Neural progenitor cell (in vitro differentiated cells): ENCODE measurements at regions not wholly inside any gene's neighbourhood (a gene's known extent, or its start where the extent isn't known, plus 50 kb on each side); places are given as distances from the start of the nearest gene placed in this dataset.
"Not testable (repeated sequence)": the region's sequence is repeated elsewhere in the genome, so short reads cannot be mapped to it uniquely, and the experiment has no call there.

Experiments used
- DNase-seq: peaks from one replicate; pipeline ENCODE4 v3.0.0-alpha.2; 2016; ENCODE audit warnings: low spot score
- H2AFZ ChIP-seq: fragments of 200-600 bp; sonication (generic); replicated peaks from 2 replicates; pipeline ENCODE4 v1.6.1; 2016; ENCODE audit warnings: antibody characterized with exemption
- H3F3A ChIP-seq: fragments of 200-600 bp; sonication (generic); 2 replicates; pipeline ENCODE4 v1.6.1; 2016; ENCODE audit warnings: antibody characterized with exemption, low read depth
- H3K27ac ChIP-seq: fragments of 200-600 bp; sonication (generic); 2 replicates; pipeline ENCODE4 v1.5.1; 2016; ENCODE audit warnings: mild to moderate bottlenecking
- H3K27me3 ChIP-seq: fragments of 200-600 bp; sonication (generic); 2 replicates; pipeline ENCODE4 v1.6.1; 2016; ENCODE audit warnings: mild to moderate bottlenecking, moderate library complexity
- H3K36me3 ChIP-seq: fragments of 200-600 bp; sonication (generic); 2 replicates; pipeline ENCODE4 v1.5.1; 2016
- H3K4me1 ChIP-seq: fragments of 200-600 bp; sonication (generic); 2 replicates; pipeline ENCODE4 v1.6.1; 2016; ENCODE audit warnings: mixed run types
- H3K4me2 ChIP-seq: fragments of 200-600 bp; sonication (generic); 2 replicates; pipeline ENCODE4 v1.6.1; 2016
- H3K4me3 ChIP-seq: fragments of 200-600 bp; sonication (generic); 2 replicates; pipeline ENCODE4 v1.5.1; 2016
- H3K79me2 ChIP-seq: fragments of 200-600 bp; sonication (generic); 2 replicates; pipeline ENCODE4 v1.6.1; 2016; ENCODE audit warnings: low read depth
- H3K9ac ChIP-seq: fragments of 200-600 bp; sonication (generic); 2 replicates; pipeline ENCODE4 v1.6.1; 2016
- H3K9me3 ChIP-seq: fragments of 200-600 bp; sonication (generic); 2 replicates; pipeline ENCODE4 v1.5.1; 2016; ENCODE audit warnings: low read depth
- H4K20me1 ChIP-seq: fragments of 200-600 bp; sonication (generic); 2 replicates; pipeline ENCODE4 v1.6.1; 2016; ENCODE audit warnings: low read depth
- H3K27ac Mint-ChIP-seq: 3 replicates; pipeline ENCODE4 v1.8.0; 2021; ENCODE audit warnings: mixed read lengths
- H3K27me3 Mint-ChIP-seq: 2 replicates; pipeline ENCODE4 v1.8.0; 2022; ENCODE audit warnings: low read depth, mild to moderate bottlenecking, inconsistent platforms, moderate library complexity, mixed read lengths; ENCODE audit not compliant: insufficient read depth
- H3K36me3 Mint-ChIP-seq: 3 replicates; pipeline ENCODE4 v1.8.0; 2021; ENCODE audit warnings: mixed read lengths
- H3K4me1 Mint-ChIP-seq: 3 replicates; pipeline ENCODE4 v1.8.0; 2021; ENCODE audit warnings: mixed read lengths
- H3K4me3 Mint-ChIP-seq: 3 replicates; pipeline ENCODE4 v1.8.0; 2021; ENCODE audit warnings: mild to moderate bottlenecking, moderate library complexity, mixed read lengths
- H3K9me3 Mint-ChIP-seq: 3 replicates; pipeline ENCODE4 v1.8.0; 2020; ENCODE audit warnings: mixed read lengths
- CTCF ChIP-seq: fragments of 200-600 bp; sonication (generic); IDR thresholded peaks from 2 replicates; pipeline ENCODE4 v1.5.1; 2017; ENCODE audit warnings: antibody characterized with exemption, mild to moderate bottlenecking
- EZH2 ChIP-seq: fragments of 200-600 bp; sonication (generic); IDR thresholded peaks from 2 replicates; pipeline ENCODE4 v1.6.1; 2017; ENCODE audit warnings: antibody characterized with exemption, mild to moderate bottlenecking, moderate library complexity
- EZH2phosphoT487 ChIP-seq: fragments of 200-600 bp; sonication (generic); IDR thresholded peaks from 2 replicates; pipeline ENCODE4 v1.6.1; 2017; ENCODE audit warnings: antibody characterized with exemption

- no peaks in the 10 kb centered on the region for H3K36me3 Mint-ChIP-seq
- Histone ChIP-seq H2AFZ (no peak overlapping the region), H3K27me3 (no peaks in the 10 kb centered on the region), H3K36me3 (no peaks in the 10 kb centered on the region), H3F3A (no peaks in the 10 kb centered on the region), H3K4me1 (no peaks in the 10 kb centered on the region), H3K79me2 (no peaks in the 10 kb centered on the region), H3K9me3 (no peaks in the 10 kb centered on the region), H3K9ac (no peak overlapping the region), H3K4me2 (no peak overlapping the region), H3K27ac (no peak overlapping the region), H3K4me3 (no peak overlapping the region), H4K20me1 (no peaks in the 10 kb centered on the region)
- peaks cover 12% of the 10 kb centered on the region for H3K9me3 Mint-ChIP-seq
- DNase-seq: no peak
- peaks cover 2% of the 10 kb centered on the region for H3K27me3 Mint-ChIP-seq
- no peak overlapping the region for H3K4me3 Mint-ChIP-seq
- H3K4me1 Mint-ChIP-seq: no peaks in the 10 kb centered on the region
- TF ChIP-seq EZH2 (no peak), EZH2phosphoT487 (no peak), CTCF (no peak)
- H3K27ac Mint-ChIP-seq: no peak overlapping the region
Measured at GRCh38 chr14:45757655-45758054, 504.7 kb upstream of the MIS18BP1 start.

- H3F3A ChIP-seq, H4K20me1 ChIP-seq, H3K4me3 Mint-ChIP-seq, H3K4me1 ChIP-seq, H3K4me3 ChIP-seq, H3K4me2 ChIP-seq, H3K36me3 Mint-ChIP-seq, H3K9ac ChIP-seq, H3K79me2 ChIP-seq, H3K27me3 Mint-ChIP-seq, H3K4me1 Mint-ChIP-seq, H3K36me3 ChIP-seq, H3K27ac Mint-ChIP-seq, H3K27ac ChIP-seq, H3K27me3 ChIP-seq, H2AFZ ChIP-seq, H3K9me3 ChIP-seq, DNase-seq: not testable (repeated sequence)
- peaks cover 12% of the 10 kb centered on the region for H3K9me3 Mint-ChIP-seq
Measured at GRCh38 chr14:45756412-45756811, 503.4 kb upstream of the MIS18BP1 start.

GRCh38 chr14:45743884-45744283 lies 490.9 kb upstream of the MIS18BP1 start:
- Histone ChIP-seq H3K4me3 (no peak overlapping the region), H4K20me1 (no peaks in the 10 kb centered on the region), H3K4me2 (no peak overlapping the region), H3F3A (no peaks in the 10 kb centered on the region), H3K27me3 (no peaks in the 10 kb centered on the region), H3K79me2 (no peaks in the 10 kb centered on the region), H3K36me3 (no peaks in the 10 kb centered on the region), H3K9me3 (no peaks in the 10 kb centered on the region), H3K27ac (no peak overlapping the region), H3K9ac (no peak overlapping the region), H3K4me1 (no peaks in the 10 kb centered on the region), H2AFZ (no peak overlapping the region)
- DNase-seq: no peak
- no peak overlapping the region for H3K27ac Mint-ChIP-seq
- no peak overlapping the region for H3K4me3 Mint-ChIP-seq
- H3K4me1 Mint-ChIP-seq: no peaks in the 10 kb centered on the region
- H3K9me3 Mint-ChIP-seq: no peaks in the 10 kb centered on the region
- TF ChIP-seq EZH2phosphoT487 (no peak), CTCF (no peak)
- no peaks in the 10 kb centered on the region for H3K36me3 Mint-ChIP-seq
- no peaks in the 10 kb centered on the region for H3K27me3 Mint-ChIP-seq

GRCh38 chr14:45742187-45742586 lies 489.2 kb upstream of the MIS18BP1 start:
- Histone ChIP-seq H3F3A (no peaks in the 10 kb centered on the region), H4K20me1 (no peaks in the 10 kb centered on the region), H3K4me3 (no peak overlapping the region), H3K4me2 (no peak overlapping the region), H3K36me3 (no peaks in the 10 kb centered on the region), H3K27me3 (no peaks in the 10 kb centered on the region), H2AFZ (no peak overlapping the region), H3K9ac (no peak overlapping the region), H3K9me3 (no peaks in the 10 kb centered on the region), H3K79me2 (no peaks in the 10 kb centered on the region), H3K27ac (no peak overlapping the region), H3K4me1 (no peaks in the 10 kb centered on the region)
- Mint-ChIP-seq H3K9me3 (no peaks in the 10 kb centered on the region), H3K4me1 (no peaks in the 10 kb centered on the region), H3K4me3 (no peak overlapping the region), H3K27me3 (no peaks in the 10 kb centered on the region), H3K27ac (no peak overlapping the region), H3K36me3 (no peaks in the 10 kb centered on the region)
- DNase-seq: no peak
- no peak for TF ChIP-seq EZH2
- TF ChIP-seq CTCF: no peak
- no peak for TF ChIP-seq EZH2phosphoT487
